CD4-positive, alpha-beta T cell (primary cell): ENCODE measurements at regions not wholly inside any gene's neighbourhood (a gene's known extent, or its start where the extent isn't known, plus 50 kb on each side); places are given as distances from the start of the nearest gene placed in this dataset.

ENCODE experiments used
- ATAC-seq: fragments of 200-7000 bp; cut with Tn5 transposase; one replicate; pipeline ENCODE4 v1.10.0; 2022; ENCODE audit warnings: mild to moderate bottlenecking; ENCODE audit not compliant: poor library complexity
- CTCF ChIA-PET: fragments of 350-600 bp; sonication (Branson Sonifier 250); formaldehyde crosslinking; loops from one replicate; lab custom pipeline; 2021; ENCODE audit warnings: antibody characterized with exemption, inconsistent platforms; lab: Charles Lee
- POLR2A ChIA-PET: fragments of 350-600 bp; sonication (Branson Sonifier 250); formaldehyde crosslinking; loops from one replicate; lab custom pipeline; 2021; ENCODE audit warnings: antibody characterized with exemption, inconsistent platforms; lab: Charles Lee
- DNase-seq, 14 experiments: peaks; one replicate each; pipeline ENCODE4 v3.0.0-alpha.2; 2013 to 2020; ENCODE audit warnings: mixed read lengths in 2 of 14
- H3K27ac ChIP-seq, 2 donors: one replicate each; pipeline versions ENCODE4 v1.5.1 to v1.7.0; 2013; ENCODE audit warnings: low read length in 2 of 2, low read depth in 1 of 2, mild to moderate bottlenecking in 1 of 2
- H3K27me3 ChIP-seq, 2 experiments: 1 replicate in 1 of 2; 2 replicates in 1 of 2; pipeline versions ENCODE4 v1.6.1 to v1.7.0; 2013; ENCODE audit warnings: low read length in 2 of 2, control low read depth in 1 of 2, mild to moderate bottlenecking in 1 of 2, moderate library complexity in 1 of 2; ENCODE audit not compliant: insufficient read depth in 2 of 2, control insufficient read depth in 1 of 2
- H3K36me3 ChIP-seq: one replicate; pipeline ENCODE4 v1.6.1; 2013; ENCODE audit warnings: low read length, control low read depth; ENCODE audit not compliant: insufficient read depth
- H3K4me1 ChIP-seq: one replicate; pipeline ENCODE4 v1.6.1; 2013; ENCODE audit warnings: low read length, control low read depth; ENCODE audit not compliant: insufficient read depth
- H3K4me3 ChIP-seq: one replicate; pipeline ENCODE4 v1.5.1; 2013; ENCODE audit warnings: mild to moderate bottlenecking, low read length, moderate library complexity
- H3K9me3 ChIP-seq, 2 experiments: 1 replicate in 1 of 2; 2 replicates in 1 of 2; pipeline versions ENCODE4 v1.6.1 to v1.7.0; 2013; ENCODE audit warnings: low read length in 2 of 2, mild to moderate bottlenecking in 2 of 2, control low read depth in 1 of 2, moderate library complexity in 1 of 2; ENCODE audit not compliant: control insufficient read depth in 1 of 2, insufficient read depth in 1 of 2
- H3K27ac Mint-ChIP-seq: one replicate; pipeline ENCODE4 v1.8.0; 2020; ENCODE audit warnings: mixed read lengths
- H3K27me3 Mint-ChIP-seq: one replicate; pipeline ENCODE4 v1.8.0; 2021; ENCODE audit warnings: mixed read lengths
- H3K36me3 Mint-ChIP-seq: one replicate; pipeline ENCODE4 v1.8.0; 2021; ENCODE audit warnings: low read depth, mixed read lengths
- H3K4me1 Mint-ChIP-seq: one replicate; pipeline ENCODE4 v1.8.0; 2021; ENCODE audit warnings: low read depth, mixed read lengths
- H3K4me3 Mint-ChIP-seq: one replicate; pipeline ENCODE4 v1.8.0; 2020; ENCODE audit warnings: mild to moderate bottlenecking, mixed read lengths
- H3K9me3 Mint-ChIP-seq: one replicate; pipeline ENCODE4 v1.8.0; 2020; ENCODE audit warnings: mixed read lengths
- CTCF ChIP-seq: fragments of 200-600 bp; IDR thresholded peaks from one replicate; pipeline ENCODE4 v1.8.0; 2022; ENCODE audit warnings: antibody characterized with exemption, mild to moderate bottlenecking
- intact Hi-C, 2 experiments: fragments of 100-400 bp; cut with DNase I in 1 of 2; cut with micrococcal nuclease in 1 of 2; formaldehyde crosslinking; loops; one replicate each; pipeline versions ENCODE4 v1.15.1 to v1.9.0; 2023 to 2025; cut with DNase I, micrococcal nuclease

GRCh38 chr9:103734471-103734870 is 359.6 kb upstream of the SMC2 start:
- no peaks in the 10 kb centered on the region for H3K36me3 Mint-ChIP-seq
- Histone ChIP-seq H3K4me3 (no peak overlapping the region), H3K27ac (no peak overlapping the region), H3K9me3 (no peaks in the 10 kb centered on the region), H3K27me3 (no peaks in the 10 kb centered on the region), H3K36me3 (no peaks in the 10 kb centered on the region), H3K4me1 (no peaks in the 10 kb centered on the region)
- DNase-seq: no peak
- no peaks in the 10 kb centered on the region for H3K9me3 Mint-ChIP-seq
- no peak overlapping the region for H3K27ac Mint-ChIP-seq
- H3K4me3 Mint-ChIP-seq: no peak overlapping the region
- no peaks in the 10 kb centered on the region for H3K27me3 Mint-ChIP-seq
- no peaks in the 10 kb centered on the region for H3K4me1 Mint-ChIP-seq
- TF ChIP-seq CTCF: no peak
- no peak for ATAC-seq
- POLR2A ChIA-PET: no interaction called here
- intact Hi-C loops: no loop called here
- CTCF ChIA-PET: no interaction called here

GRCh38 chr9:103755441-103755840 is 338.7 kb upstream of the SMC2 start:
- intact Hi-C loops: no loop called here
- no peak overlapping the region for H3K4me3 ChIP-seq
- ChIA-PET POLR2A (no interaction called here), CTCF (no interaction called here)
- H3K27ac ChIP-seq: no peak overlapping the region
- ATAC-seq (no peak), DNase-seq (no peak)
- no peaks in the 10 kb centered on the region for H3K36me3 ChIP-seq
- H3K27me3 ChIP-seq: no peaks in the 10 kb centered on the region
- Mint-ChIP-seq H3K4me1 (no peaks in the 10 kb centered on the region), H3K4me3 (no peak overlapping the region), H3K9me3 (no peaks in the 10 kb centered on the region), H3K27me3 (no peaks in the 10 kb centered on the region), H3K27ac (no peak overlapping the region), H3K36me3 (no peaks in the 10 kb centered on the region)
- no peak for TF ChIP-seq CTCF
- H3K9me3 ChIP-seq: no peaks in the 10 kb centered on the region
- no peaks in the 10 kb centered on the region for H3K4me1 ChIP-seq

- no peaks in the 10 kb centered on the region for H3K4me1 Mint-ChIP-seq
- H3K4me3 ChIP-seq: no peak overlapping the region
- no peaks in the 10 kb centered on the region for H3K4me1 ChIP-seq
- H3K27me3 Mint-ChIP-seq: no peaks in the 10 kb centered on the region
- no peaks in the 10 kb centered on the region for H3K9me3 Mint-ChIP-seq
- no peak overlapping the region for H3K27ac Mint-ChIP-seq
- POLR2A ChIA-PET: no interaction called here
- H3K36me3 ChIP-seq: no peaks in the 10 kb centered on the region
- H3K4me3 Mint-ChIP-seq: no peak overlapping the region
- ATAC-seq (no peak), DNase-seq (no peak)
- intact Hi-C loops: no loop called here
- H3K9me3 ChIP-seq: no peaks in the 10 kb centered on the region
- no peak for TF ChIP-seq CTCF
- no peak overlapping the region for H3K27ac ChIP-seq
- no peaks in the 10 kb centered on the region for H3K27me3 ChIP-seq
- CTCF ChIA-PET: no interaction called here
- no peaks in the 10 kb centered on the region for H3K36me3 Mint-ChIP-seq
Measured at GRCh38 chr9:103755986-103756385, 338.1 kb upstream of the SMC2 start.
